Fibroblast of mammary gland (primary cell): ENCODE measurements at regions not wholly inside any gene's neighbourhood (a gene's known extent, or its start where the extent isn't known, plus 50 kb on each side); places are given as distances from the start of the nearest gene placed in this dataset.

Experiments used
- DNase-seq: peaks from one replicate; pipeline ENCODE4 v3.0.0-alpha.2; 2010; ENCODE audit warnings: low read depth
- H3K4me3 ChIP-seq: 2 replicates; pipeline ENCODE4 v1.5.1; 2011; ENCODE audit warnings: low read depth, mild to moderate bottlenecking, low read length, moderate library complexity; ENCODE audit not compliant: control insufficient read depth
- TF ChIP-seq, protein P1 (sequence below): conservative IDR thresholded peaks from 2 replicates; pipeline ENCODE4 v1.5.1; 2011; ENCODE audit warnings: low read depth, low read length, inconsistent platforms; ENCODE audit not compliant: control insufficient read depth, insufficient read depth

DNA sequence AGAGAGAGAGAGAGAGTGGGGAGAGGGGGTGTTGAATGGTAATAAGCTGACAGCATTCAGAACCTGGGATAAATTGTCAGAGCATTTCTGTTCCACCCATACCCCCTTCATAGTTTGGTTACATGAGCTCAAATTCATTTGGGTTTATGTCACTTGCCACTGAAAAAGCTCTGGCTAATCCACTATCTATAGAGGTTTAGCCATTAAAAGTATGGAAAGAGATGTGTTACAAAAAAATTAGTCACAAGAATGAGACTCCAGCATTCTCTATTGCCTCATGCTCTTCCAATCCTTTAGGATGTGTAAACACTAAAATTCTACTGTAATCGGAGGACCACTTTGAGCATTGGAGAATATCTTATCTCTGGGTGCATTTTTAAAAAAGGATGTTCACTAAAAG lies 297.6 kb upstream of the TCF21 start:
- TF ChIP-seq, protein P1, sequence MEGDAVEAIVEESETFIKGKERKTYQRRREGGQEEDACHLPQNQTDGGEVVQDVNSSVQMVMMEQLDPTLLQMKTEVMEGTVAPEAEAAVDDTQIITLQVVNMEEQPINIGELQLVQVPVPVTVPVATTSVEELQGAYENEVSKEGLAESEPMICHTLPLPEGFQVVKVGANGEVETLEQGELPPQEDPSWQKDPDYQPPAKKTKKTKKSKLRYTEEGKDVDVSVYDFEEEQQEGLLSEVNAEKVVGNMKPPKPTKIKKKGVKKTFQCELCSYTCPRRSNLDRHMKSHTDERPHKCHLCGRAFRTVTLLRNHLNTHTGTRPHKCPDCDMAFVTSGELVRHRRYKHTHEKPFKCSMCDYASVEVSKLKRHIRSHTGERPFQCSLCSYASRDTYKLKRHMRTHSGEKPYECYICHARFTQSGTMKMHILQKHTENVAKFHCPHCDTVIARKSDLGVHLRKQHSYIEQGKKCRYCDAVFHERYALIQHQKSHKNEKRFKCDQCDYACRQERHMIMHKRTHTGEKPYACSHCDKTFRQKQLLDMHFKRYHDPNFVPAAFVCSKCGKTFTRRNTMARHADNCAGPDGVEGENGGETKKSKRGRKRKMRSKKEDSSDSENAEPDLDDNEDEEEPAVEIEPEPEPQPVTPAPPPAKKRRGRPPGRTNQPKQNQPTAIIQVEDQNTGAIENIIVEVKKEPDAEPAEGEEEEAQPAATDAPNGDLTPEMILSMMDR, result no peak
- peak; percentile 44 for DNase-seq
- no peak overlapping the region for H3K4me3 ChIP-seq

- peak; percentile 48 for DNase-seq
- TF ChIP-seq, protein P1, result no peak
- H3K4me3 ChIP-seq, result no peak overlapping the region
Measured at GRCh38 chr6:133594652-133595110, 294.2 kb upstream of the TCF21 start.

DNA sequence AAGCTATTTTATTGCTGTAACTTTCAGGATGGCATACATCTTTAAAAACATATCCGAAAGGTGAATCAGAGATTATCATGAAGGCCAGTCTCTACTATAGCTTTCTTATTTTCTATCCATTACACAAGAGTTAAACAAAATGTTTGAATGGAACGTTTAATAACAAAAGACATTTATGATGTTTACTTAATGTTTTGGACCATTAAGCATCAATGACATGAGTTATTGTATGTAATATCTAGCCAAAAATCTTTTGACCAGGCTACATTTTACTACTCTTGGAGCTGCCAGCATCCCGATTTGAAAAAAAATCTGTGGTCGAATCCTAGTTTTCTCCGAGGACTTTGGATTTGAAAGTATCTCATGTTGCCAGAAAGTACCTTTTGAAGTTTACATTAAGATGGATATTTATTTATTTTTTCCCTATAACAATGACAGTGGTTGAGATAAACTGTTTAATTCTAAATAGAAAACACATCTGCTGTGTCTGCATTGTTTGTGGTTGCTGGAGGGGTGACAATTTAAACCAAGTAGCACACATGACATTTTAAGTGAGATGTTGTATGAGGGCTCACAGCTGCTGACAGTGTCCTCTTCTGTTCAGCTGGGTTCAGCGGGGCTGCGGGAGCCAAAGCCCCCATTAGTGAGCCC lies 293.7 kb upstream of the TCF21 start:
- peak; percentile 54 for DNase-seq
- no peak overlapping the region for H3K4me3 ChIP-seq
- TF ChIP-seq, protein P1, result no peak

DNA sequence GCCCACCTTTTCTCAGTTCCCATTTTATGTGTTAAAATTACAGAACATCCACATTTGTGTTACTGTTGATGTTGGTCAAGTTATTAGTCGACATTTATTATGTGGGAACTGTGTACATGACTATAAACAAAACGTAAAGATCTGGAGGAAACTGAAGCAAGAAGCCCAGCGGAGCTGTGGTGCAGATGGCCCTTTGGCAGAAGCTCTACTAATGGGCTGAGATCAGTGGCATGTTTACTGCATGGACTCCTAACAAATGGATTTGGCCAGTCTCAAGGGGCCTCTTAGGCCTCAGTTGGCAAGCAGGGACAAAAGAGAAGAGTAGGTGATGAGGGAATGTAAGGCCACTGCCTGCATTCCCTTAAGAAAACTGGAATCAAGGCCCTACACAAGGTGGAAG lies 282.1 kb upstream of the TCF21 start:
- TF ChIP-seq, protein P1, result no peak
- H3K4me3 ChIP-seq, result no peak overlapping the region

DNA sequence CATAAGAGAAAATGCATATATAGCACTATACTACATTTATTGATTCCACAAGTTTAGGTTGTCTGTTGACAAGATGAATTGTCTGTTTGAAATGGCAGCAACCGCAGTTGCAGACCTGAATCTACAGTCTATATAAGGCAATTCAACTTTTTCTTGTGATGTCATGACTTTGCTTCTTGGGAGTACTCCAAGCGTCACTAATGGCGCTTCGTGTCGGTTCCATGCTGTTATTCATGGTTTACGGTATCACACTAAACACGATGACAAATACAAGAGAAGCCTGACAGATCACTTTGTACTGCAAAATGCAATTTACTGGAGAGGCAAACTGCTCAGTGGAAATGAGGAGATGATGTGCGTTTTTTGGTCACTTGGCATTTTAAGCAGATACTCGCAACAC lies 280.3 kb upstream of the TCF21 start:
- no peak overlapping the region for H3K4me3 ChIP-seq
- DNase-seq, result no peak
- TF ChIP-seq, protein P1, result no peak

More for the DNA sequence above, 282.1 kb upstream of the TCF21 start:
- DNase-seq, result no peak

DNA sequence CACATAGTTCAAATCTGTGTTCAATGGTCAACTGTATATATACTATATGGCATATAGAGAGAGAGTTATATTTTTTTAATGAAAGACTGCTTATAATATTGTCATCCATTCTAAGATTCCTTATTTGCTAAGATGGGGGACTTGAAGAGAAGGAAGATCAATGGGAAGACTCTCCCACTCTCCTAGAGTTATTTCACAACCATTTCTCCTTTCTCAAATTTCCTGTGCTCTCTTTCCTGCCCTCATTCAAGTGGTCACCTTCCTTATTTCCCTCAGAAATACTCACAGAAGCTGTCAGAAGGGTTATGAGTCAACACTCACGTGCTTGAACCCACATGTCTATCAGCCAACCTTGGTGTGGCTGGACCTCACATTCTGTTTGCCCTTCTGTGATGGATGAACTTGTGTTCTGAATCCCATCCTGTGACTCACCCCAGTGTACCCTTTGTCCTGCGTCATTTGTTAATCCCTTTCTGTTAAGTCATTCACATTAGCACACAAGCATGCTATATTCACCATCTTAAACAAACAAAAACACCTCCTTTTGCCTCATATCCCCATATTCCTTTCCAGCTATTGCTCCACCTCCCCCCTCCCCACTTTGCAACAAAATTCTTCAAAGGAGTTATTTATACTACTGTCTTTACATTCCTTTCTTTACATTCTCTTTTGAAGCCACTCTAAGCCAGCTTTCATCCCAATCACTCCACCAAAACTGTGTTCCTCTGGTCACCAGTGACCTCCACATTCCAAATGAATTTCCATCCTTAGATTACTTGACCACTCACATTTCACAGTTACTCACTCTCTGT lies 279.3 kb upstream of the TCF21 start:
- DNase-seq, result peak; percentile 100
- TF ChIP-seq, protein P1, result no peak
- H3K4me3 ChIP-seq, result no peak overlapping the region
